ENCODE measurements at regions not wholly inside any gene's neighbourhood (a gene's known extent, or its start where the extent isn't known, plus 50 kb on each side); places are given as distances from the start of the nearest gene placed in this dataset.

DNA sequence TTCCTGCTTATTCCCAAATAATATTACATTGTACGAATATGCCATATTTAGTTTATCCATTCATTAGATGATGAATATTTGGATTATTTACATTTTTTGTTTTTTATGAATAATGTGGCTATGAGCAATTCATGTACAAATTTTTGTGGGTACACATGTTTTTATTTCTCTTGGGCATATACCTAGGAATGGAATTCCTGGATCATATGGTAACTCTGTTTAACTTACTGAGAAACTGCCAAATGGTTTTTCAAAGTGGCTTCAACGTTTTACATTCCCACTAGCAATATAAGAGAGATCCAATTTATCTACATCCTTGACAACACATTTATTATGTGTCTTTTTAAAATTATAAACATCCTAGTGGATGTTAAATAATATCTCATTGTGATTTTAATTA lies 362.0 kb upstream of the TMCO5A start:
- Mint-ChIP-seq H3K36me3 (no peaks in the 10 kb centered on the region), H3K4me3 (no peak overlapping the region), H3K27me3 (no peaks in the 10 kb centered on the region), H3K4me1 (no peaks in the 10 kb centered on the region), H3K27ac (no peak overlapping the region), H3K9me3 (peaks cover 0 to 11% (median 5%) of the 10 kb centered on the region in 5 donors)
- Histone ChIP-seq H3K36me3 (ENCODE audit: insufficient read depth, low read length) (no peaks in the 10 kb centered on the region), H3K27ac (ENCODE audit: low read depth, low read length) (no peak overlapping the region), H3K4me3 (ENCODE audit: low read length) (no peak overlapping the region), H3K27me3 (ENCODE audit: insufficient read depth, low read length, poor library complexity, severe bottlenecking) (no peaks in the 10 kb centered on the region), H3K4me1 (ENCODE audit: insufficient read depth, low read length) (no peaks in the 10 kb centered on the region), H3K9me3 (ENCODE audit: low read length) (no peaks in the 10 kb centered on the region)
- POLR2A ChIA-PET, result no interaction called here
- no peak for DNase-seq
- CTCF ChIA-PET, result no interaction called here

DNA sequence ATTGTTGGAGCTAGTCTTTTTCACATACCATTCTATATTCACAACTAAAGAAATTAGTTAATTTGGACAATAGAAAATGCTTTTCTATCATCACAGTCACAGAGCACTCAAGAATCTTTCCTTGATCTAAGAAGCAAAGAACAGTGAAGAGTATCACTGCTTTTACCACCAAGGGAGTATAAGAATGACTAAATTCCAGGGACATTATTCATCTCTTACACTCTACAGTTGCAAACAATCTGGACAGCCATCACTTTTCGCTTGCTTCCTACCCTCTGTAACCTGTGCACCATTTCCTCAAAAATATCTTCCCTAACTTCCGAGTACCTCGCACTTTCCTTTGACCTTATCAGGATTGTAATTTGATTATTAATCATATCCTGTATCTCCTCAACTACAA lies 359.5 kb upstream of the TMCO5A start:
- Mint-ChIP-seq H3K36me3 (no peaks in the 10 kb centered on the region), H3K9me3 (peaks cover 0 to 5% (median 2%) of the 10 kb centered on the region in 5 donors), H3K4me3 (no peak overlapping the region), H3K4me1 (no peaks in the 10 kb centered on the region), H3K27me3 (no peaks in the 10 kb centered on the region), H3K27ac (no peak overlapping the region)
- ChIA-PET POLR2A (no interaction called here), CTCF (no interaction called here)
- Histone ChIP-seq H3K4me1 (ENCODE audit: insufficient read depth, low read length) (no peaks in the 10 kb centered on the region), H3K27ac (ENCODE audit: low read depth, low read length) (no peak overlapping the region), H3K36me3 (ENCODE audit: insufficient read depth, low read length) (no peaks in the 10 kb centered on the region), H3K9me3 (ENCODE audit: low read length) (no peaks in the 10 kb centered on the region), H3K27me3 (ENCODE audit: insufficient read depth, low read length, poor library complexity, severe bottlenecking) (no peaks in the 10 kb centered on the region), H3K4me3 (ENCODE audit: low read length) (no peak overlapping the region)
- no peak for DNase-seq

- ChIA-PET POLR2A (no interaction called here), CTCF (no interaction called here)
- Histone ChIP-seq H3K27me3 (ENCODE audit: insufficient read depth, low read length, poor library complexity, severe bottlenecking) (no peaks in the 10 kb centered on the region), H3K27ac (ENCODE audit: low read depth, low read length) (no peak overlapping the region), H3K36me3 (ENCODE audit: insufficient read depth, low read length) (no peaks in the 10 kb centered on the region), H3K4me3 (ENCODE audit: low read length) (no peak overlapping the region), H3K4me1 (ENCODE audit: insufficient read depth, low read length) (no peaks in the 10 kb centered on the region), H3K9me3 (ENCODE audit: low read length) (no peaks in the 10 kb centered on the region)
- peaks cover 0 to 4% (median 2%) of the 10 kb centered on the region in 5 donors for H3K9me3 Mint-ChIP-seq
- H3K4me1 Mint-ChIP-seq, result no peaks in the 10 kb centered on the region
- no peak overlapping the region for H3K27ac Mint-ChIP-seq
- H3K4me3 Mint-ChIP-seq, result no peak overlapping the region
- H3K27me3 Mint-ChIP-seq, result no peaks in the 10 kb centered on the region
- no peaks in the 10 kb centered on the region for H3K36me3 Mint-ChIP-seq
- no peak for DNase-seq
Measured at GRCh38 chr15:37576952-37577351, 357.5 kb upstream of the TMCO5A start.

- ChIA-PET POLR2A (no interaction called here), CTCF (no interaction called here)
- no peaks in the 10 kb centered on the region for H3K36me3 Mint-ChIP-seq
Measured at GRCh38 chr15:37581866-37582532, 352.4 kb upstream of the TMCO5A start.

DNA sequence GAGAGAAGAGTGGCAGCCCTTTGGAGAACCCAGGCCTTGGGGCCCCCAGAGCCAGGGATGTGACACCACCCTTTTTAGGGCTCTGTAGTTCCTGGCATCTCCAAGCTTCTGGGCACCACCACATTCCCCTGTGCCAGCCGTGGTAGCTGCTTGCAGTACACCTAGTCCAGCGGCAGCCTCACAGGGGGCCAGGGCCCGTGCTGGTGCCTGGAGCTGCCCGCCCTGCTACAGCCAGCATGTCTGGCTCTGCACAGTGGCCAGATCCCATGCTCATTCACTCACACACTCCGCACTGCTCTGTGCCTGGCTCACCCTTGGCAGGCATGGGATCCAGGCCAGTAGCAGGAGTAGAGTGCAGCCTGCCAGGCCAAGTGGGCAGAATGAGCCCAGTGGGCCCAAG lies 351.6 kb upstream of the TMCO5A start:
- H3K27me3 ChIP-seq (ENCODE audit: insufficient read depth, low read length, poor library complexity, severe bottlenecking), result no peaks in the 10 kb centered on the region
- Mint-ChIP-seq H3K27me3 (peaks cover 0 to 1% of the 10 kb centered on the region in 2 donors), H3K36me3 (no peaks in the 10 kb centered on the region), H3K27ac (no peak overlapping the region), H3K4me3 (no peak overlapping the region), H3K4me1 (no peaks in the 10 kb centered on the region), H3K9me3 (peaks cover 1 to 9% (median 4%) of the 10 kb centered on the region in 5 donors)
- CTCF ChIA-PET, result no interaction called here
- POLR2A ChIA-PET, result no interaction called here
- no peaks in the 10 kb centered on the region for H3K4me1 ChIP-seq (ENCODE audit: insufficient read depth, low read length)
- no peak overlapping the region for H3K4me3 ChIP-seq (ENCODE audit: low read length)
- H3K9me3 ChIP-seq (ENCODE audit: low read length), result no peaks in the 10 kb centered on the region
- no peak overlapping the region for H3K27ac ChIP-seq (ENCODE audit: low read depth, low read length)
- H3K36me3 ChIP-seq (ENCODE audit: insufficient read depth, low read length), result no peaks in the 10 kb centered on the region
- DNase-seq, result peak in 1 of 5 donors; percentile 28

More at GRCh38 chr15:37581866-37582532, 352.4 kb upstream of the TMCO5A start:
- Mint-ChIP-seq H3K9me3 (peaks cover 1 to 7% (median 4%) of the 10 kb centered on the region in 5 donors), H3K27me3 (peaks cover 0 to 1% of the 10 kb centered on the region in 2 donors), H3K4me3 (no peak overlapping the region), H3K4me1 (no peaks in the 10 kb centered on the region), H3K27ac (no peak overlapping the region)
- H3K27me3 ChIP-seq (ENCODE audit: insufficient read depth, low read length, poor library complexity, severe bottlenecking), result no peaks in the 10 kb centered on the region
- DNase-seq, result peak in 1 of 5 donors; percentile 27
- H3K4me3 ChIP-seq (ENCODE audit: low read length), result no peak overlapping the region
- H3K4me1 ChIP-seq (ENCODE audit: insufficient read depth, low read length), result no peaks in the 10 kb centered on the region
- H3K27ac ChIP-seq (ENCODE audit: low read depth, low read length), result no peak overlapping the region
- H3K9me3 ChIP-seq (ENCODE audit: low read length), result no peaks in the 10 kb centered on the region
- no peaks in the 10 kb centered on the region for H3K36me3 ChIP-seq (ENCODE audit: insufficient read depth, low read length)

DNA sequence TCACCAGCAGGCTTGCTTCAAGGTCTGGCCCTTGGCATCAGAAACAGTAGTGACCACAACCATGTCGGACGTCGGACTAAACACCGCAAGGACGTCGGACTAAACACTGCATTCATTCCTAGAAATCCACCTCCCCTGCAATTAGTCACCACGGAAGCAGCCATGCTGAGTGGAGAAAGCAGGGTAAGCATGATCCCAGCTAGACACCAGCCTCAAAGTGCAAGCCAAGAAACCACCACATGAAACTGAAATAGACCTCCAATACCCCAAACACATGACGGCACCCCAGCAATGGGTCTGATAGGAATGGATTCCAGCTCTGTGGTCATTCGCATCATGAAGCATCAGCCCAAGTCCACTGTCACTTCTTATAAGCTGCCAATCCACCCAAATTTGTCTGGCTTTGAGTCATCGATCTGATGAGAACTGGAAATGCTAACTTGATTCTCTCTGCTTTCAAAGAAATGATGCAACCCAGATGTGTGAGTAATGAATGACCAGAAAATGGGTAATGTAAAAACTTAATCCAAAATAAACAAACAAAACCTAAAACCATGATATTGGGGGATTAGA lies 348.3 kb upstream of the TMCO5A start:
- H3K4me1 ChIP-seq (ENCODE audit: insufficient read depth, low read length), result no peaks in the 10 kb centered on the region
- H3K27ac ChIP-seq (ENCODE audit: low read depth, low read length), result no peak overlapping the region
- H3K27me3 ChIP-seq (ENCODE audit: insufficient read depth, low read length, poor library complexity, severe bottlenecking), result no peaks in the 10 kb centered on the region
- H3K27ac Mint-ChIP-seq, result no peak overlapping the region
- ChIA-PET CTCF (no interaction called here), POLR2A (no interaction called here)
- H3K4me1 Mint-ChIP-seq, result no peaks in the 10 kb centered on the region
- DNase-seq, result no peak
- no peak overlapping the region for H3K4me3 ChIP-seq (ENCODE audit: low read length)
- H3K36me3 Mint-ChIP-seq, result no peaks in the 10 kb centered on the region
- no peak overlapping the region for H3K4me3 Mint-ChIP-seq
- H3K9me3 ChIP-seq (ENCODE audit: low read length), result no peaks in the 10 kb centered on the region
- H3K27me3 Mint-ChIP-seq, result peaks cover 0 to 3% of the 10 kb centered on the region in 2 donors
- H3K9me3 Mint-ChIP-seq, result peaks cover 2 to 11% (median 4%) of the 10 kb centered on the region in 5 donors
- H3K36me3 ChIP-seq (ENCODE audit: insufficient read depth, low read length), result no peaks in the 10 kb centered on the region

DNA sequence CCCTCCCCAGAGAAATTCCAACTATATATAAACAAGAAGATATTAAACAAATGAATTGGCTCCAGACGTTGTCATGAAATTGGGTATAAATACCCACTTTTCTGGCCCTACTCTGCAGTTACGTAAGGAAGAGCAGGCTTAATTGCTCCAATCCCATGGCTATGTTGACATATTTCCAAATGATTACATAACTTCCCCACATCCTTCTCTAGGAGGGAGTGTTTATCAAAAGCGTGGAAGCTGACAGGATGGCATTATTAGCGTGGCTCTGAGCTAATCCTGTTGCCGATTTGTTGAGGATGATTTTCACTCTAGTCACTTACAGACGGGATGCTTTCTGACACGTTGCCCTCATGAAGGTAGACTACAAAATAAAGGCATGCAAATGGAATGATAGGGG lies 347.5 kb upstream of the TMCO5A start:
- Mint-ChIP-seq H3K36me3 (no peaks in the 10 kb centered on the region), H3K4me1 (no peaks in the 10 kb centered on the region), H3K4me3 (no peak overlapping the region), H3K27me3 (peaks cover 0 to 3% of the 10 kb centered on the region in 2 donors), H3K9me3 (peaks cover 2 to 11% (median 5%) of the 10 kb centered on the region in 5 donors), H3K27ac (no peak overlapping the region)
- ChIA-PET POLR2A (no interaction called here), CTCF (no interaction called here)
- H3K4me1 ChIP-seq (ENCODE audit: insufficient read depth, low read length), result no peaks in the 10 kb centered on the region
- no peak for DNase-seq
- no peak overlapping the region for H3K27ac ChIP-seq (ENCODE audit: low read depth, low read length)
- H3K9me3 ChIP-seq (ENCODE audit: low read length), result no peaks in the 10 kb centered on the region
- no peaks in the 10 kb centered on the region for H3K36me3 ChIP-seq (ENCODE audit: insufficient read depth, low read length)
- H3K27me3 ChIP-seq (ENCODE audit: insufficient read depth, low read length, poor library complexity, severe bottlenecking), result no peaks in the 10 kb centered on the region
- H3K4me3 ChIP-seq (ENCODE audit: low read length), result no peak overlapping the region

- H3K27ac Mint-ChIP-seq, result no peak overlapping the region
- DNase-seq, result no peak
- H3K27me3 Mint-ChIP-seq, result no peaks in the 10 kb centered on the region
- no peaks in the 10 kb centered on the region for H3K9me3 ChIP-seq (ENCODE audit: low read length)
- H3K27me3 ChIP-seq (ENCODE audit: insufficient read depth, low read length, poor library complexity, severe bottlenecking), result no peaks in the 10 kb centered on the region
- H3K4me3 Mint-ChIP-seq, result no peak overlapping the region
- H3K4me1 Mint-ChIP-seq, result no peaks in the 10 kb centered on the region
- H3K27ac ChIP-seq (ENCODE audit: low read depth, low read length), result no peak overlapping the region
- H3K36me3 Mint-ChIP-seq, result no peaks in the 10 kb centered on the region
- peaks cover 0 to 4% (median 2%) of the 10 kb centered on the region in 5 donors for H3K9me3 Mint-ChIP-seq
- no peaks in the 10 kb centered on the region for H3K4me1 ChIP-seq (ENCODE audit: insufficient read depth, low read length)
- H3K4me3 ChIP-seq (ENCODE audit: low read length), result no peak overlapping the region
- ChIA-PET CTCF (no interaction called here), POLR2A (no interaction called here)
- H3K36me3 ChIP-seq (ENCODE audit: insufficient read depth, low read length), result no peaks in the 10 kb centered on the region
Measured at GRCh38 chr15:37594417-37594816, 340.0 kb upstream of the TMCO5A start.

All from CD8-positive, alpha-beta memory T cell (primary cell).